ENCODE measurements at regions not wholly inside any gene's neighbourhood (a gene's known extent, or its start where the extent isn't known, plus 50 kb on each side); places are given as distances from the start of the nearest gene placed in this dataset.
"Not testable (repeated sequence)": the region's sequence is repeated elsewhere in the genome, so short reads cannot be mapped to it uniquely, and the experiment has no call there.

GRCh38 chr21:39071623-39072214 lies 111.5 kb downstream of the PSMG1 start:
- Histone ChIP-seq H3K9me2 (ENCODE audit: insufficient read depth) (no peaks in the 10 kb centered on the region), H3K27ac (no peak overlapping the region), H2AFZ (no peak overlapping the region), H3K9me3 (ENCODE audit: insufficient read depth, low read depth) (no peaks in the 10 kb centered on the region), H3K36me3 (ENCODE audit: low read depth) (no peaks in the 10 kb centered on the region), H3K4me3 (no peak overlapping the region), H3F3A (ENCODE audit: insufficient read depth, low read depth) (no peaks in the 10 kb centered on the region), H4K20me1 (ENCODE audit: insufficient read depth) (no peaks in the 10 kb centered on the region), H3K4me1 (replicated peaks; ENCODE audit: insufficient read depth) (no peaks in the 10 kb centered on the region), H3K27me3 (ENCODE audit: insufficient read depth, low read depth) (no peaks in the 10 kb centered on the region), H3K79me2 (ENCODE audit: low read depth) (no peaks in the 10 kb centered on the region), H3K4me2 (no peak overlapping the region)
- CTCF ChIA-PET, result no interaction called here
- POLR2A ChIA-PET (ENCODE audit: unreplicated experiment), result no interaction called here
- DNase-seq, result no peak
- no TSS peak for BruUV-seq (replicated peaks)
- TF ChIP-seq EZH2 (IDR thresholded peaks at IDR 0.05; ENCODE audit: low read depth) (no peak), CTCF (conservative IDR thresholded peaks at IDR 0.05) (no peak)
- intact Hi-C loops (cut with micrococcal nuclease; ENCODE audit: unreplicated experiment), result no loop called here

- DNase-seq; H3K36me3 ChIP-seq (ENCODE audit: low read depth); H3K4me3 ChIP-seq; H3K27me3 ChIP-seq (ENCODE audit: insufficient read depth, low read depth); H2AFZ ChIP-seq; H4K20me1 ChIP-seq (ENCODE audit: insufficient read depth); H3K79me2 ChIP-seq (ENCODE audit: low read depth); H3K9me2 ChIP-seq (ENCODE audit: insufficient read depth); BruUV-seq (replicated peaks); H3F3A ChIP-seq (ENCODE audit: insufficient read depth, low read depth); H3K4me2 ChIP-seq; H3K4me1 ChIP-seq (replicated peaks; ENCODE audit: insufficient read depth); POLR2A ChIA-PET (ENCODE audit: unreplicated experiment); H3K9me3 ChIP-seq (ENCODE audit: insufficient read depth, low read depth); intact Hi-C loops (cut with micrococcal nuclease; ENCODE audit: unreplicated experiment); H3K27ac ChIP-seq; CTCF ChIA-PET: not testable (repeated sequence)
These were observed 113.4 kb downstream of the PSMG1 start for GRCh38 chr21:39069856-39070255.

- H3K4me1 ChIP-seq (replicated peaks; ENCODE audit: insufficient read depth), result no peaks in the 10 kb centered on the region
- H2AFZ ChIP-seq, result no peak overlapping the region
- no peaks in the 10 kb centered on the region for H3K9me2 ChIP-seq (ENCODE audit: insufficient read depth)
- TF ChIP-seq CTCF (conservative IDR thresholded peaks at IDR 0.05), result no peak
- no peak for TF ChIP-seq EZH2 (IDR thresholded peaks at IDR 0.05; ENCODE audit: low read depth)
- H4K20me1 ChIP-seq (ENCODE audit: insufficient read depth), result no peaks in the 10 kb centered on the region
- H3K27me3 ChIP-seq (ENCODE audit: insufficient read depth, low read depth), result no peaks in the 10 kb centered on the region
- H3K79me2 ChIP-seq (ENCODE audit: low read depth), result no peaks in the 10 kb centered on the region
- H3F3A ChIP-seq (ENCODE audit: insufficient read depth, low read depth), result no peaks in the 10 kb centered on the region; the same call in 1 of the 2 replicates
- ChIA-PET POLR2A (ENCODE audit: unreplicated experiment) (no interaction called here), CTCF (no interaction called here)
- no peak overlapping the region for H3K4me3 ChIP-seq
- no peak for DNase-seq
- no peaks in the 10 kb centered on the region for H3K36me3 ChIP-seq (ENCODE audit: low read depth)
- H3K27ac ChIP-seq, result no peak overlapping the region
- H3K9me3 ChIP-seq (ENCODE audit: insufficient read depth, low read depth), result no peaks in the 10 kb centered on the region
- no TSS peak for BruUV-seq (replicated peaks)
- H3K4me2 ChIP-seq, result no peak overlapping the region
- intact Hi-C loops (cut with micrococcal nuclease; ENCODE audit: unreplicated experiment), result no loop called here
These were observed 116.1 kb downstream of the PSMG1 start for GRCh38 chr21:39066829-39067780.

Measured in PC-9 (cell line).